HepG2 (cell line): ENCODE measurements at regions not wholly inside any gene's neighbourhood (a gene's known extent, or its start where the extent isn't known, plus 50 kb on each side); places are given as distances from the start of the nearest gene placed in this dataset.

ENCODE experiments used
- MYC ChIP-seq: sonication (generic); formaldehyde crosslinking; IDR thresholded peaks from 2 replicates; pipeline ENCODE4 v1.9.0; 2021; ENCODE audit warnings: missing genetic modification reagents, borderline replicate concordance
- RELA ChIP-seq: sonication (generic); formaldehyde crosslinking; IDR thresholded peaks from 2 replicates; pipeline ENCODE4 v1.4.0; 2020; ENCODE audit warnings: missing genetic modification reagents
- RFX3 ChIP-seq: IDR thresholded peaks from 2 replicates; pipeline ENCODE4 v1.6.1; 2016; ENCODE audit warnings: missing biosample characterization, missing genetic modification reagents
- ZNF75D ChIP-seq: sonication (generic); formaldehyde crosslinking; IDR thresholded peaks from 2 replicates; pipeline ENCODE4 v1.8.1; 2023; ENCODE audit warnings: missing genetic modification reagents, mild to moderate bottlenecking, borderline replicate concordance
- TF ChIP-seq, protein P1 (sequence below): sonication (generic); formaldehyde crosslinking; IDR thresholded peaks from 2 replicates; pipeline ENCODE4 v1.8.0; 2022; ENCODE audit warnings: mild to moderate bottlenecking, missing genetic modification reagents

DNA sequence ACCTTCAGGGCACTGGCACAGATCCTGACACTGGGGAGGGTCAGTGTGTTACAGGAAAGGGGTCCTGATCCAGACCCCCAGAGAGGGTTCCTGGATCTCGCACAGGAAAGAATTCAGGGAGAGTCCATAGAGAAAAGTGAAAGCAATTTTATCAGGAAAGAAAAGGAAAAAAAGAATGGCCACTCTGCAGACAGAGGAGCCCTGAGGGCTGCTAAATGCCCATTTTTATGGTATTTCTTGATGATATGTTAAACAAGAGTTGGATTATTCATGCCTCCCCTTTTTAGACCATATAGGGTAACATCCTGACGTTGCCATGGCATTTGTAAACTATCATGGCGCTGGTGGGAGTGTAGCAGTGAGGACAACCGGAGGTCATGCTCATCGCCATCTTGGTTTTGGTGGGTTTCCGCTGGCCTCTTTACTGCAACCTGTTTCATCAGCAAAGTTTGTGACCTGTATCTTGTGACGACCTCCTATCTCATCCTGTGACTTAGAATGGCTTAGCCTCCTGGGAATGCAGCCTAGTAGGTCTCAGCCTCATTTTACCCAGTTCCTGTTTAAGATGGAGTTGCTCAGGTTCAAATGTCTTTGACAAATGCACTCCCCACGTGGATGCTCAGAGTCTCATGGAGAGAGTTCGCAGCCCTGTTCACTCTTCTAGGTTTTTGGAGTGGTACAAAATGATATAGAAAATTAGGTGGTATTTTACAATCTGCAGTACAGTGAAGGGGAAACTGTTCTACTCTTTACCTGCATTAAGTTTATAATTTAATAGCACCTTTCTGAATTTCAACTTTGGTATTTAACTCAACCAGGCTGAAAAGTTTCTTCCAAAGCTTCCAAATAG is 1363.7 kb upstream of the TMEM132C start:
- TF ChIP-seq RFX3: no peak
- TF ChIP-seq MYC (CRISPR knock-in tag): no peak
- TF ChIP-seq ZNF75D (CRISPR knock-in tag): no peak
- TF ChIP-seq RELA (CRISPR knock-in tag): no peak
- TF ChIP-seq, protein P1, sequence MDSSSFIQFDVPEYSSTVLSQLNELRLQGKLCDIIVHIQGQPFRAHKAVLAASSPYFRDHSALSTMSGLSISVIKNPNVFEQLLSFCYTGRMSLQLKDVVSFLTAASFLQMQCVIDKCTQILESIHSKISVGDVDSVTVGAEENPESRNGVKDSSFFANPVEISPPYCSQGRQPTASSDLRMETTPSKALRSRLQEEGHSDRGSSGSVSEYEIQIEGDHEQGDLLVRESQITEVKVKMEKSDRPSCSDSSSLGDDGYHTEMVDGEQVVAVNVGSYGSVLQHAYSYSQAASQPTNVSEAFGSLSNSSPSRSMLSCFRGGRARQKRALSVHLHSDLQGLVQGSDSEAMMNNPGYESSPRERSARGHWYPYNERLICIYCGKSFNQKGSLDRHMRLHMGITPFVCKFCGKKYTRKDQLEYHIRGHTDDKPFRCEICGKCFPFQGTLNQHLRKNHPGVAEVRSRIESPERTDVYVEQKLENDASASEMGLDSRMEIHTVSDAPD (CRISPR knock-in tag): no peak
